ENCODE measurements at regions not wholly inside any gene's neighbourhood (a gene's known extent, or its start where the extent isn't known, plus 50 kb on each side); places are given as distances from the start of the nearest gene placed in this dataset.

DNA sequence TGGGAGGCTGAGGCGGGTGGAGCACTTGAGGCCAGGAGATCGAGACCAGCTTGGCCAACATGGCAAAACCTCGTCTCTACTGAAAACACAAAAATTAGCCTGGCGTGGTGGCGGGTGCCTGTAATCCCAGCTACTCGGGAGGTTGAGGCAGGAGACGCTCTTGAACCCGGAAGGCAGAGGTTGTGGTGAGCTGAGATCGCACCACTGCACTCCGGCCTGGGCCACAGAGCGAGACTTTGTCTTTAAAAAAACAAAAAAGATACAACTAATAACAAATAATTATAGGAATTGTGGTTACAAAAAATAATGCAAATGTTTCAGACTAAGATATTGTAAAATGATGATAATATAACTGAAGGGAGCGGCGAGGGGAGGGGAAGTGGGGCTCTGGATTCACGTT is 90.3 kb upstream of the RTL6 start:
- no peak overlapping the region for H3K4me3 ChIP-seq (replicated peaks in 1 of 3)
- intact Hi-C loops (cut with DNase I) = no loop called here
- TF ChIP-seq, protein P1, sequence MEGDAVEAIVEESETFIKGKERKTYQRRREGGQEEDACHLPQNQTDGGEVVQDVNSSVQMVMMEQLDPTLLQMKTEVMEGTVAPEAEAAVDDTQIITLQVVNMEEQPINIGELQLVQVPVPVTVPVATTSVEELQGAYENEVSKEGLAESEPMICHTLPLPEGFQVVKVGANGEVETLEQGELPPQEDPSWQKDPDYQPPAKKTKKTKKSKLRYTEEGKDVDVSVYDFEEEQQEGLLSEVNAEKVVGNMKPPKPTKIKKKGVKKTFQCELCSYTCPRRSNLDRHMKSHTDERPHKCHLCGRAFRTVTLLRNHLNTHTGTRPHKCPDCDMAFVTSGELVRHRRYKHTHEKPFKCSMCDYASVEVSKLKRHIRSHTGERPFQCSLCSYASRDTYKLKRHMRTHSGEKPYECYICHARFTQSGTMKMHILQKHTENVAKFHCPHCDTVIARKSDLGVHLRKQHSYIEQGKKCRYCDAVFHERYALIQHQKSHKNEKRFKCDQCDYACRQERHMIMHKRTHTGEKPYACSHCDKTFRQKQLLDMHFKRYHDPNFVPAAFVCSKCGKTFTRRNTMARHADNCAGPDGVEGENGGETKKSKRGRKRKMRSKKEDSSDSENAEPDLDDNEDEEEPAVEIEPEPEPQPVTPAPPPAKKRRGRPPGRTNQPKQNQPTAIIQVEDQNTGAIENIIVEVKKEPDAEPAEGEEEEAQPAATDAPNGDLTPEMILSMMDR (IDR thresholded peaks at IDR 0.05) = no peak
- TF ChIP-seq POLR2A (IDR thresholded peaks at IDR 0.05) = no peak
- 95% methylated on average over 14 of the region's 14 CpGs for WGBS, 2 donors
- no peaks in the 10 kb centered on the region for H3K36me3 ChIP-seq
- peaks cover 0 to 6% of the 10 kb centered on the region in 2 donors for H3K4me1 ChIP-seq
- DNase-seq = no peak
- no peaks in the 10 kb centered on the region for H3K27me3 ChIP-seq
- no peaks in the 10 kb centered on the region for H3K9me3 ChIP-seq
- no peak overlapping the region for H3K27ac ChIP-seq

DNA sequence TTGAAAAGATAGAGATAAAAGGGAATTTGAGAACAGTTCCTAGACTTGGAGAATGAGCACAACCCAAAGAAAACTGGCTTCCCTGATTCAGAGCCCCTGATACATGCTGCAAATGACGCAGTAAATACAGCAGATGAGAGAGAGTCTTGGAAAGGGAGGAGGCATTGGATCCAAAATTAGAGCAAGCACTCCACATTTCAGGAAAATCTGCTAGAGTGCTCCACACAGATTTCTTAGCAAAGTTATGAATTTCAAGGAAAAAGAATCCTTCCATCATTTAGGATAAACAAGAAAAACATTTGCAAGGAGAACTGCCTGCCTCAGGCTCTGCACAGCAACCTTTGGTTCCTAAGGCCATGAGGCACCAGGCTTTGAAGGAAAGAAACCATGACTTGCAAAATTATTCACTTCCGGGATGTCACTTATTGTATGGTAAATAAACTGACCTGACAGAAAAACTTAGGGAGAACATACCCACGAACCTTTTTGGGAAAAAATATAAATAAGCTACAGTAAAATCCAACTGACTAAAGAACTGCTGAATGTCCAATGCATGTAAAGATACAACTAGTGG is 89.8 kb upstream of the RTL6 start:
- intact Hi-C loops (cut with DNase I) = no loop called here
- DNase-seq = no peak
- no peaks in the 10 kb centered on the region for H3K36me3 ChIP-seq
- WGBS, 2 donors = 88 to 90% methylated on average over 3 of the region's 3 CpGs
- no peaks in the 10 kb centered on the region for H3K9me3 ChIP-seq
- no peak for TF ChIP-seq POLR2A (IDR thresholded peaks at IDR 0.05)
- TF ChIP-seq, protein P1 (IDR thresholded peaks at IDR 0.05) = no peak
- no peak overlapping the region for H3K4me3 ChIP-seq (replicated peaks in 1 of 3)
- H3K4me1 ChIP-seq = peaks cover 0 to 6% of the 10 kb centered on the region in 2 donors
- H3K27ac ChIP-seq = no peak overlapping the region
- H3K27me3 ChIP-seq = no peaks in the 10 kb centered on the region

DNA sequence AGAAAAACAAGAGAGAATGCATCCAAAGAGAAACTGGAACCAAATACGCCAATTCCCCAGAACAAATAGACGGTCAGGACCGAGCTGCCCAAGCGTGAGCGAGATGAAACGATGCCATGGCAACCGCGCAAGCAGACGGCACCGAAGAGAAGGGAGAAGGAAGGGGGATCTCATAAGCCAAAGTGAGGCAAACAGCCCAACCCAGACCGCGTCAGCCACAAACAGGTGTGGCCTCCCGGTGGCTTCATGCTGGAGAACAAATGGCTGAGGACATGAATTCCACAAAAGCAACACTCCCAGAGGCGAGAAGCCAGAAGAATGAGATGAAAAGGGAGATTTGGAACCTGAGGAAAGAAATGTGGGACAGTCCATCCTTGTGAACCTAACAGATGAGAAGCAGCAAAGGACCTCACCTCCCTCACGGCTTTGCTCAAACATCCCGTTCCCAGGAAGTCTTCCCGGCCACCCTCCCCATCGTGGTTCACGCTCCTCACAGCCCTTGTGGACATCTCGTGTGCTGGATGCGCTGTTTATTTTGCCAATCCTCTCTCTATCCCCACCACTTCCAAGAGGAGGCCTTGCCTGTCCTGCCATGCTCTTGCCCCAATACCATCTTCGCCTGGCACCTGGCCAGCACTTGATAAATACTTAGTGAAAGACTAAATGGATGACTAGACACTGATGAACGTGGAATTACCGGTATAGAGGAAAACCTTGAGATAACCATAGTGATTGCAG is 89.1 kb upstream of the RTL6 start:
- 35 to 38% methylated on average over 24 of the region's 24 CpGs for WGBS, 2 donors
- no peaks in the 10 kb centered on the region for H3K36me3 ChIP-seq
- no peaks in the 10 kb centered on the region for H3K27me3 ChIP-seq
- intact Hi-C loops (cut with DNase I) = no loop called here
- DNase-seq = no peak
- TF ChIP-seq, protein P1 (IDR thresholded peaks at IDR 0.05) = no peak
- no peak for TF ChIP-seq POLR2A (IDR thresholded peaks at IDR 0.05)
- no peak overlapping the region for H3K27ac ChIP-seq
- H3K4me1 ChIP-seq = peaks cover 0 to 6% of the 10 kb centered on the region in 2 donors
- H3K4me3 ChIP-seq (replicated peaks in 1 of 3) = no peak overlapping the region
- H3K9me3 ChIP-seq = no peaks in the 10 kb centered on the region

DNA sequence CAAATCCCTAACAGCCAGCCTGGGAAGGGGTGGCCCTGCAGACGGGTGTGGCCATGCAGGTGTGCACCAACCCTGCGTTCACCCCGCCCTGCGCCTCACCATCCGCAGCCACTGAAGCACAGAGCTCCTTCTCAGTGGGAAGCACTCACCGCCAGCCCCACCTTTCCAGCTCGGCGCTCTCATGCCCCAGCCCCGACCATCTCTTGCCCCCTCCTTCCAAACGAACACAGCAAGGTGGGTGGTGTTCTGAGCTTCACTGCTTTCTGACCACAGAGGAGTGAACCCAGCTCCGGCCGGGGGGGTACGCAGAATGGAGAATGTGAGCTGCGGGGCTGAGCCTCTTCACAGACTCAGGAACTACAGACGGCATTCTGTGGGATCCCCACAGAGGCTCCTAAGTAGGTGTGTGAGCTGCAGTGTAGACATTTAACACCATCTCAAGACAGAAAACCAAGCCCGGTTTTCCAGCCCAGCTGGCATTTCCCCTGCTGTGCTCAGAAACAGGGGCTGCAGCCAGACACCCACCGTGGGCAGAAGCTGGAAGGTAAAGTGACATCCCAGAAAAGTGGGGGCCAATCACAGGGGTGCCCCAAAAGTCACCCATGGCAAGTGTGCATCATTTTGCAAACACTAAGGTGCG is 88.4 kb upstream of the RTL6 start:
- Histone ChIP-seq H3K27me3 (no peaks in the 10 kb centered on the region), H3K9me3 (no peaks in the 10 kb centered on the region), H3K4me1 (peaks cover 0 to 6% of the 10 kb centered on the region in 2 donors), H3K27ac (no peak overlapping the region), H3K4me3 (replicated peaks in 1 of 3) (no peak overlapping the region), H3K36me3 (no peaks in the 10 kb centered on the region)
- DNase-seq = peak; percentile 7 to 17
- TF ChIP-seq POLR2A (IDR thresholded peaks at IDR 0.05) = no peak
- TF ChIP-seq, protein P1 (IDR thresholded peaks at IDR 0.05) = no peak
- WGBS, 2 donors = 20 to 29% methylated on average over 18 of the region's 18 CpGs
- intact Hi-C loops (cut with DNase I) = no loop called here
